ENCODE measurements at regions not wholly inside any gene's neighbourhood (a gene's known extent, or its start where the extent isn't known, plus 50 kb on each side); places are given as distances from the start of the nearest gene placed in this dataset.
A peak's percentile ranks its signal among the peaks of the same experiment; 100 is the strongest.

- no peak overlapping the region for H3K4me3 ChIP-seq (ENCODE audit: low read depth, low read length)
- no peak for TF ChIP-seq CTCF (conservative IDR thresholded peaks at IDR 0.05; ENCODE audit: low read depth, low read length)
- DNase-seq (ENCODE audit: low read depth): no peak
Measured at GRCh38 chr7:110382736-110383135, 708.2 kb upstream of the LRRN3 start.

DNA sequence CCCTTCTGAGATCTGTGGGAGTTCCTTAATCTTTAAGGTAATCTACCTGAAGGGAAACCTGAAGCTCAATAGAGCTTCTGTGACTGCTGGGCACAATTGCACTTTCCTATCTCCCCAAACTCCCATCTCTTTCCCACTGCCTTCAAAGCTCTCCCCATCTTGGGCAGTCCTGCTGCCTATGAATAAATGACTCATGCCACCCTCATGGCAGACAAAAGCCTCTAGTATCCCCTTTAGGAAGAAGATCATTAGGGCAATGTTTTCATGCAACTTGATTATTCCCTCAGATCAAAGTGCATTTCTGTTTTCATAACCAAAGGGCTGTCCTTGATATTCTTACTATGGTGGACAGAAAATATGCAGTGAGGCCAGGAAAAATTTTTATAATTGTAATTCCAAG lies 704.9 kb upstream of the LRRN3 start:
- H3K4me3 ChIP-seq (ENCODE audit: low read depth, low read length): no peak overlapping the region
- TF ChIP-seq CTCF (conservative IDR thresholded peaks at IDR 0.05; ENCODE audit: low read depth, low read length): peak; percentile 24
- DNase-seq (ENCODE audit: low read depth): no peak

GRCh38 chr7:110386913-110387312 lies 704.0 kb upstream of the LRRN3 start:
- no peak for TF ChIP-seq CTCF (conservative IDR thresholded peaks at IDR 0.05; ENCODE audit: low read depth, low read length)
- H3K4me3 ChIP-seq (ENCODE audit: low read depth, low read length): no peak overlapping the region
- peak; percentile 88 for DNase-seq (ENCODE audit: low read depth)

- no peak overlapping the region for H3K4me3 ChIP-seq (ENCODE audit: low read depth, low read length)
- no peak for DNase-seq (ENCODE audit: low read depth)
- TF ChIP-seq CTCF (conservative IDR thresholded peaks at IDR 0.05; ENCODE audit: low read depth, low read length): no peak
Measured at GRCh38 chr7:110387689-110388088, 703.2 kb upstream of the LRRN3 start.

GRCh38 chr7:110388457-110388856 lies 702.5 kb upstream of the LRRN3 start:
- no peak overlapping the region for H3K4me3 ChIP-seq (ENCODE audit: low read depth, low read length)
- no peak for DNase-seq (ENCODE audit: low read depth)
- no peak for TF ChIP-seq CTCF (conservative IDR thresholded peaks at IDR 0.05; ENCODE audit: low read depth, low read length)

GRCh38 chr7:110396021-110396420 lies 694.9 kb upstream of the LRRN3 start:
- H3K4me3 ChIP-seq (ENCODE audit: low read depth, low read length): no peak overlapping the region
- TF ChIP-seq CTCF (conservative IDR thresholded peaks at IDR 0.05; ENCODE audit: low read depth, low read length): no peak
- no peak for DNase-seq (ENCODE audit: low read depth)

DNA sequence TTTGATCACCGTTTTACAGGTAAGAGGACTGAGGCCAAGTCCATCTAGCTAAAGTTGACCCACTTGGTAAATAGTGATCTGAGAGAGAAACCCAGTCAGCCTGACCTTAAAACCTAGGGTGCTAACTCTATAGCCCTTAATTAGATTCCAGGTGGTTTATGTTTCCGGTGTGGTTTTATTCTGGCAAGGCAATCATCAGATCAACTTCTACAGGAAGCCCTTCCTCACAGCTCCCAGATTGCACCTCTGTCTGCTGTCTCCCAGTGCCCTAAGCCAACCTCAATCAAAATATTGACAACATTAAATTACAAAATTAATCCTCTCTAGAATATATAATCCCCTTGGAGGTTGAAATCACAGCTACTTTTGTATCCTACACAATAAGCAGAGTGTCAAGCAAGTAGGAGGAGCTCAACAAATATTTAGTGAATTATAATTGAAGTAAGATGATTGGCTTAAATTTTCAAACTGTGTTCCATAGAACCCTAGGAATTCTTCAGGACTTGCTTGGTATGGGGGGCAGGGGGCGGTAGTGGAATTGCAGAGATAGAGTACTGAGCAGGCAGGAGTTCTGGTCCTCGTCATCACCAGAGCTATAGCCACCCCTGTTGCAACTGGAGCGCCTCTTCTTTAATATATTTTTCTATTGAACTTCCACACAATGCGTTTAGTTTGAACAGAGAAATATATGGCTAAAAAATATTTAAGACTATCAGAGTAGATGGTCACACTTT lies 692.8 kb upstream of the LRRN3 start:
- H3K4me3 ChIP-seq (ENCODE audit: low read depth, low read length): no peak overlapping the region
- DNase-seq (ENCODE audit: low read depth): no peak
- peak; percentile 5 for TF ChIP-seq CTCF (conservative IDR thresholded peaks at IDR 0.05; ENCODE audit: low read depth, low read length)
